GM18508 (cell line): ENCODE measurements at regions not wholly inside any gene's neighbourhood (a gene's known extent, or its start where the extent isn't known, plus 50 kb on each side); places are given as distances from the start of the nearest gene placed in this dataset.
"Not testable (repeated sequence)": the region's sequence is repeated elsewhere in the genome, so short reads cannot be mapped to it uniquely, and the experiment has no call there.

Experiments
- ATAC-seq: cut with Tn5 transposase; IDR thresholded peaks from one replicate; pipeline ENCODE4 v1.9.1; 2021; ENCODE audit warnings: moderate number of reproducible peaks; ENCODE audit not compliant: insufficient read depth, unreplicated experiment

DNA sequence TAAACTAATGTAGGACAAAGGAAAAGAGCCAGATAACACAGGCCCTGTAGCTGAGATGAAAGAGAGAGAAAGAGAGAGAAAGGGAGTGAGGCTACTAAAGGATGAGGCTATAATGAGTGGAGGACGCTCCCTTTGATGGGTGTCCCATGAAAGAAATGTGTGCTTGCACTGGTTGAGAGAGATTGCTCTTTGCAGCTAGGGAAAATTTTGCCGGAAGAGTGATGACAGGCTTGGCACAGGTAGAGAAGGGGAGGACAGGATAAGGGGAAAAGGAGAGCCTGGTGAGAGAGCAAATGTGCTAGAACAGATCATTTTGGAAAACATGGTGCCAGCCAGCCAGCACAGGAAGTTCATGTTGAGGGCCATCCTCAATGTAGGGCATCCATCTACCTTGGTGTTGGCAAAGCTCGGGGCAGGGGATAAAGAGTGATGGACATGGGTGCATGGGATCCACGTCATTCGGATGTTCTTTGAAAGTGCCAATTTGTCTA lies 248.6 kb downstream of the BTG1 start:
- ATAC-seq: no peak

DNA sequence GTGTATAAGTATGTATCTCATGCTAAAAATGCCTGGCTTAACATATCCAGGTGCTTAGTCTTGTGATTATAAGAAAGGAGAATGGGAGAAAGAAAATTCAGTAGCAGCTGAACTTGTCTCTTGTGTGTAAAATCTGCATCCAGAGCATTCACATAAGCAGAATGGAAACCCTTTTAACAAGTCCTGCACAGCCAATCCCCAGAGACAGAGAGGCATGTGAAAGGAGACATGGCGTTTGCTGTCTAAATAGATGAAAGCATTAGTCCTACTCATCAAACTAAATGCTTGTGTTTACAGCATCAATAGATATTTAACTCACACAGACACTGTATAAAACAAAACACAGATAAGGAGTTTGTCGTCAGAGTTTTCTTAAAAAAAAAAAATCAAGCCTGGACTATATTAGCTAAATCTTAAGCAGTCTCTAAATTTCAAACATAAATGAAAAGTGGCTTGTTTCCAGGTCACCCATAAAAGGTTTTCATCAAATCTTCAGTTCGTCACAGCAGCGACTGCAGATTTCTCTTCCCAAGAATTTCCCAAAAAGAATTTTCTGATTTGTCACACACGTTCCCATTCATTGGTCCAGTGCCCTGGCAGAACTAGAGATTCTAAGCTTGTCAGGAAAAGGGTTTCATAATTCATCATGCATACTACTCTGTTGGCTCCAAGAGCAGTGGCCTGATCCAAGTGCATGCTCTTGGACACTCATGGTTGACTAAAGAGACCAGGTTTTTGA lies 249.2 kb downstream of the BTG1 start:
- no peak for ATAC-seq

DNA sequence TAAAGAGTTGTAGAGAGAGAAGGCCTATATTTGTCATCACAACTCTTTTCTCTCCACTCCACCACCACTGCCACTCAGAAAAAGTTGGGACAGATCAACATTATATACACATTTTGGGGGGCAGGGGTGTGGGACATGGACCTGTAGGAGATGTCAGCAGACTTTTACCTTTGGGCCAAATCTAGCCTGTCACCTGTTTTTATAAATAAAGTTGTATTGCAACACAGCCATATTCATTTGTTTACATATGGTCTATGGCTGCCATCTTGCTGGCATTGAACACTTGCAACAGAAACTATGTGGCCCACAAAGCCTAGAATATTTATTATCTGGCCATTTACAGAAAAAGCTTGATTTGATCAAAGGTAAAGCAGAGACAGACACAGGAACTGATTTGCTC lies 250.7 kb downstream of the BTG1 start:
- ATAC-seq: no peak

DNA sequence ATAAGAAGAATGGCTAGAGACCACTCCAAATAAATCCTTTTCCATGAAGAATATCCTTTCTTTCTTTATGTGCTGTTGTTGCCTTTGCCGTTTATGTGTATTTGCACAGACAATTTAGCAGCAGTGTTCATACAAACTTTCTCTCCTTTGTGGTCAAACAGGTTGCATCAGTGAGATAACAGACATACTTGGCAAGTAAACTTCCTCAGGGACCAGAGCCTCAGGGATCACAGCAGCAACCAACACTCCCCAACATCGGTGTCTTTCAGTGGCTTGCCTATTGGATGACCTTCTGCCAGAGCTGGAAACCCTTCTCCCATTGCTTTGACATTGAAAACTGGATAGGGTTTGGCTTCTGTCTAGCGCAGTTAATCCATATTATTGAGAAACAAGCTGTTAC lies 252.2 kb downstream of the BTG1 start:
- ATAC-seq: no peak

DNA sequence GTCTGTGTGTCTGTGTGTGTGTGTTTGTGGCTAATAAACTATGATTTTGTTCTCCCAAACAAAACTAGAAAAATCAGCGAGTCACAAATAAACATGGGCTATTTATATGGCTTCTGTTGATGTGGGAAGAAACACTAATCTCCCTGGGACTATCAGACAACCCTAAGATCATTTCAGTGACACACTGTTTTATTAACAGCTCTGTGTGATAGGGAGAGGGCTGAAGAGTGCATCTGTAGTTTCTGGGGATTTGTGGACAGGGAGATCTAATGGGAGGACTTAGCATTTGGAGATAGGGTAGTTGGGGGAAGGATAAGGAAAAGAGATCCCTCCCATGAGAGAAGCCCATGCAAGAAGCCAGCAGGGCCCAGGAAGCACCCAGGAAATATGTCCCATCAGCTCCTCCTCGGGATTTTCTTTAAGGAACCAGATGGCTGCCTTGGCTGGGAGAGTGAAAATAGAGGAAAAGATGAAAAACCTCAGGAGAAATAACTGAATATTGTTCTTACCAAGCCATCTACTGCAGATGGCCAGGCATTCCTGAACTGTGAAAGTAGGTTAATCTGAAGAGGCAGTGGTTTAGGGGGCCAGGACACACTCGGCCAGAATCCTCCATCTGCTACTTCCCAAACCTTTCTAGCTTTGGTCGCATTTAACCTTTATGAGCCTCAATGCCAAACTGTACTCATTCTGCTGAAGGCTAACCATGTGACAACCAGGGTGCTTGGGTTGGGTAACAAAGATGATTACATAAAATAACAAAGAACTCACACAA lies 253.4 kb downstream of the BTG1 start:
- ATAC-seq: no peak

DNA sequence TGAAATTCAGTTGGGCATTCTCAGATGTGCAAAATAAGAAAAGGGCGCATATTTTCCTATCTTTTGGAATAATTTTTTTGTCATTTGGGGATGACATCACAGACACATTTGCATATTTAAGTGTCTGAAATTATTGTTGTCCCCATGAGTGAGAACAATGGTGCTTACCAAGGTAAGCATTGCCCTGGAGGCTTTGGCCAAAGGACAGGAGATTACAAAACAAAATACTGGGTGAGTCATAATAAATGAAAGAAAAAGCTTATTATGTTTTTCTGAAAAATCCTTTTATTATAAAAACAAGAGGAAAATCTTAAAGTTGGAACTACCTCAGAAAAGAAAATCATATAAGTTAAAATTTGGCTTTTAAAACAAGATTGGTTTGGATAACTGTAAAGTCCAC lies 254.9 kb downstream of the BTG1 start:
- no peak for ATAC-seq

DNA sequence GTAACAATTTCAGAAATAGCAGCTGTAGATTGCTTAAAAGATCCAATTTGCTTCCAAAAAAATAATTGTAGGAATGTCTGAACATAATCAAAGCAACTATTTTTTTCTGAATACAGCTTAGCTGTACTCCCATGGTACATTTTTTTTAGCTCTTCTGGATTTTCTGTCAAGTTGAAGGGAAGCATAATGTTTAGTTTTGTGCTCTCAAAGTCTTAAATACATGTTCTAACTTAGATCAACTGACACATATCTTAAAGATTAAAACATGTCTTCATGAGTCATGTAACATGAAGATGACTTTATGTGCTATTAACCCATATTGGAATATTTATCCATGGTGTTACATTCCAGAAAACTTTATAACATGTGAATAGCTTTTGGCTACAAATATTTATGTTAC lies 255.7 kb downstream of the BTG1 start:
- ATAC-seq: no peak

DNA sequence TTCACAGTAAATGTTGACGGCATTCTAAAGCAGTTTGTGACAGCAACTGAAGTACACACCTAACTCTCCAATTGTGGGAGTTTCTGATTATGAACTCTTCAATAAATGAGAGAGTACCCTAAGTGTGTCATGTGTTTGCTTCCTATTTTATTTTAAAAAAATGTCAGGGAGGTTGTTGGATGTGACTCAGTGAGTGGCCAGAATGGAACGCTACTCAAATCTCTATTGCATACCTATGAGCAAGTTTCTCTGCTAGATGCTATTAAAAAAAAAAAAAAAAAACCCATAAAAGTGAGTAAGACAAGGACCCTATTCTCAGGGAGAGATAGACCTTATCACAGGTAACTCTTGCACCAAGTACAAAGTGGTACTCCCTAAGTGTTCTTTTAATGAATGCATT lies 256.6 kb downstream of the BTG1 start:
- no peak for ATAC-seq

DNA sequence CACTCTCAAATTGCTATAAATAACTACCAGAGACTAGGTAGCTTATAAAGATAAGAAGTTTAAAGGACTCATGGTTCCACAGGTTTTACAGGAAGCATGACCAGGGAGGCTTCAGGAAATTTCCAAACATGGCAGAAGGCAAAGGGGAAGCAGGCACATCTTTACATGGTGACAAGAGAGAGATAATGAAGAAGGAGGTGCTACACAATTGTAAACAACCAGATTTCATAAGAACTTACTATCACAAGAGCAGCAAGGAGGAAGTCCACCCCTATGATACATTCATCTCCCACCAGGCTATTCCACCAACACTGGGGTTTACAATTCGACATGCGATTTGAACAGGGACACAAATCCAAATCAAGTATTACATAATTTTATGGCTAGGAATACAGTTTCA lies 257.7 kb downstream of the BTG1 start:
- no peak for ATAC-seq

DNA sequence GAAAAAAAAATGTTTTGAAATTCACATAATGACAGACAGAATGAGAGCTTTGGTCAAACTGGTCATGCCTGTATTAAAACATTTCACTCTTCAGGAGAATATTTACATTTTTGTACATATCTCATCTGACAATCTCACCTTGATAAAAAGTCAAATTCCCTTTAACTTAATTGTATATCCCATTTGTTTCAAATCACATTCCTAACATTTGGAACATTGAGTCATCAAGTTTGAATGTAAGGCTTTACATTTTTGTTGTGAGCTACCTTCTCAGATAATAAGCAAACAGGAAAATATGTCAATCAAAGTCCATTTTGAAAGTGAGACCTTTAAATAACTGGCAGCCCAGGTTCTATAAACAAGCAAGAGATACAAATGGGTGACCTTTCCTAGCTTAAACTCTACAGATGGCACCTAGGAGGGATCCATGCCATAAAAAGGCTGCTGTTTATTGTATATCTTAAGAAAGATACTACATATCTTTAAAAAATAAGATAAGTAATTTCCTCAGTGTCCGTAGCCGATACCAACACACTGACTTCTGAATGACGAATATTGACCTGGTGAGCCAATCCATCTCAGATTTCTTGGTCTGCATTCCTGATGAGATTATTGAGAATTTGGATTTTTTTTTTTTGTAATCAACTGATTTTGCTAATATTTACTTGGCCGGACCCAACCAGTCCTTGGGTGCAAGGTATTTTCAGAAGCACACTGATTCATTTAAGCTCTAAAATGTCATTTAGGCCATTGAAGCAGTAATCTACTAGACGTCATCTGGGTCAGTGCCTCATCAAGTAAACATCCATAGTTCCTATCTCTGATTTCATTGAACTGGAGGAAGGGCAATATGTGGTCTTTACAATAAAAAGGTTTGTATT lies 259.6 kb downstream of the BTG1 start:
- no peak for ATAC-seq

DNA sequence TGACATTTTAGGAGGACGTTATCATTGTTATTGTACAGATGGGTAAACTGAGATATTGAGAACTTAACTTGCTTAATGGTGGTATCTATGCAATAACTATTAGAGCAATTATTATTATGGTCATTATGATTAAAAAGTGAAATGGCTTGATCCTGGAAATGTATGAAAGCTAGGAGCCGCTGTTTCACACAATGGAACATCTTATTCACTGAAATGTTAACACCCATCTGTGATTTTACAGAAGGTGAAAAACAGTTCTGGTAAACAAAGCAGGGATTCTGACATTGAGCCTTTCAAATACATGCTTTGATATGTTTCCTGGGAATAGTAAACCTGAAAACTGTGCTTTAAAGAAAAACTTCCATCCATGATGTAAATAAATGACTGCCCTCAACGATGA lies 261.4 kb downstream of the BTG1 start:
- ATAC-seq: no peak

DNA sequence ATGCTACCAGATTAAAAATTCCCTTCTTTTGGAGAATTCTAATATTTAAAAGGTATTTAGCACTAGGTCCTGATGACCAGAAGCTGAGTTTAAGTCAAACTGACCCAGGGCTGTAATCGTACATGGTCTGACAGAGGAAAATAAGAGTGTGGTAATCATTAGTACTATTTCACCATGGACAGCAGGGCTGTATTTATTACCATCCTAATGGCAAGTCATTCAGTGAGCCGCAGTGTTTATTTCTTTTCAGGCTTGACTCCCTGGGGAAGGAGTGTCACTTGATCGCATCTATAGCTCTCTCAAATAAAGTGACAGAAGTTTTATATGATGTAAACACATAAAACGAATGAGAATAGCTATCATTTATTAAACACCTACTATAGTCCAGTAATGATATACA lies 261.8 kb downstream of the BTG1 start:
- no peak for ATAC-seq

DNA sequence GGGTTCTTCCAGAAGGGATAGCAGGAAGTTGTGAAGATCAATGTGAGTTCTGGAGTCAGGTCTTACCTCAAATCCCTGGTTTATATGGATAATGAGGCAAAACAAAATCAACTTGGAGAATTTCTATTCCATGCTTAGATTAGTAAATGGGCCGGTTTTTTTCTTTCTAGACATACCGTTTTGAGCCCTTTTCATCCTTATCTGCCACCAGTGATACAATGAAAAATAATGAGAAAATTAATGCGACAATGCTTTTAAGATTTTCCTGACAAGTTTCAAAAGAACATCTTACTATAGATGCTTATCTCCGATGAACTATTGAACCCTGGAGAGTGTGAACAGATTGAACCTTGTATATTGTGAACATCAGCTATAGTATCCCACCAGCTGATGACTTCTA lies 262.7 kb downstream of the BTG1 start:
- ATAC-seq: no peak

DNA sequence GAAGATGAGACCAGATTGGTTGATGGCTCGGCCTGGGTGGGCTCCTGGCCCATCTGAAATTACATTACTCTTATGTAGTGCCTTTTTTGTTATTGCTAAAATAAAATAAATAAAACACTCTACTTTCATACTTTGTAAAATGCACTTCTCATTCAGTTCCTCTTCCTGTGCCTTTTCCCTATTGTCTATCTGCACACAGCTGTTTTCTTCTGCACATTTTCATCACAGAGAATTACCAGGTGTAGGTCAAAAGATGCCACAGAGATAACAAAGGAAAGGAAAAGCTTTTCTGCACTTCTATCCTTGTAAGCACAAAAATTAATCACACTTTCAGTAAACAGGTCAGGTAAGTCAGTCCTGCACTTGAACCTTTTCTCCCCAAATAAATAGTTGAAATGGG lies 265.1 kb downstream of the BTG1 start:
- ATAC-seq: no peak

DNA sequence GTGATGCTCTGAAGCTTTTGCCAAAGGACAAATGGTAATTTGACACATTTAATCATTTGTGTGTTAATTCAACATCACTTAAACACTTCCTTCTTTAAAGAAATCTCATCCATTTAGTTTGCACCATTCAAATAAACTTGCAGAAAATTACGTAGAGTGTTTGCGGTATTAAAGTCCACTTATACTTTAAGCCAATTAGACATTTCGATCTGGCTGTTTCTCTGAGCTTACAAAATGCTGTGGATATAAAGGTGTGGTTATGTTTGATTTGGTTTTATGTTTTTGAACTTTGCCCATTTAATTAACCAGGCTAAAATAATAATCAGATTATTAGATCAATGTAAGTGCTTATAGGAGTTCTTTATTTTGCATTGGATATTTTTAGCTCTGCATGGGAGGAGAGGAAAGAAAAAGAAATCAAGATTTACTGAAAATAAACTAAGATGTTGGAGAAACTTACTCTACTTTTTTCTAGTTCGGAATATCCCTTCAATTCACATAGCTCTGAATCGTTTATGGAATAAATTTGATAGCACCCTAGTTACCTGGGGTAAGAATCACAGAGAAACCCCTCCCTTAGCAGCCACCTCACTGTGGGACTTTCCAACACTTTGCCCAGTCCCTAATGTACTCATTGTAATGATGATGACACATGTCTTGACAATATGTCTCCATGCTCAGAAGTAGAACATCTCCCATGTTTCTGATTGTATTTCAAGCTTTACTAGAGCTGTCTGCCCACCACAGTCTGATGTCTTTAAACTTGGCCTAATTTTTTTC lies 268.0 kb downstream of the BTG1 start:
- ATAC-seq: no peak

DNA sequence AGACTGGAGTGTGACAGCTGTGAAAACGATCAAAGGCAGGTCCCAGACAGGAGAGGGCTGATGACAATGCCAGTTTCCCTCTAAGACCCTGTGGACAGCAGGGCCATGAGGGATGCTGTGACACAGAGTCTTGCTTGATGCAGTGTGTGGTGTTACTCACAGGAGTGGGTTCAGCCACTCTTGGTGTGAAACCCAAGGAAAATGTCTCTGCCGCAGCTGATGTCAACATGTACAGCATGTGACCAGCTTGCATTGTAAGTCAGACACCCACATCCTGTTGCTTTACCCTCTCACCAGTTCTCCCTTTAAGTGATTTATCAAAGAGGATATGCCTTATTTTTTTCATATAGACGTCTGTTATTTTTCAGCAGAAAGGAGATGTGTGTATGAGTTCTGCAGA lies 268.6 kb downstream of the BTG1 start:
- peak; percentile 90 for ATAC-seq

DNA sequence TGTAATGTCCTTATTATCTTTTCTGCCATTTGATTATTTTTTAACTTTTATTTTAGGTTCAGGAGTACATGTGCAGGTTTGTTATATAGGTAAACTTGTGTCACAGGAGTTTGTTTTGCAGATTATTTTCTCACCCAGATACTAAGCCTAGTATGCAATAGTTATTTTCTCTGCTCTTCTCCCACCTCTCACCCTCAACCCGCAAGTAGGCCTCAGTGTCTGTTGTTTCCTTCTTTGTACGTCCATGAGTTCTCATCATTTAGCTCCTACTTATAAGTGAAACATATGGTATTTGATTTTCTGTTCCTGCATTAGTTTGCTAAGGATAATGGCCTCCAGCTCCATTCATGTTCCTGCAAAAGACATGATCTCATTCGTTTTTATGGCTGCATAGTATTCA lies 270.0 kb downstream of the BTG1 start:
- ATAC-seq: not testable (repeated sequence)

DNA sequence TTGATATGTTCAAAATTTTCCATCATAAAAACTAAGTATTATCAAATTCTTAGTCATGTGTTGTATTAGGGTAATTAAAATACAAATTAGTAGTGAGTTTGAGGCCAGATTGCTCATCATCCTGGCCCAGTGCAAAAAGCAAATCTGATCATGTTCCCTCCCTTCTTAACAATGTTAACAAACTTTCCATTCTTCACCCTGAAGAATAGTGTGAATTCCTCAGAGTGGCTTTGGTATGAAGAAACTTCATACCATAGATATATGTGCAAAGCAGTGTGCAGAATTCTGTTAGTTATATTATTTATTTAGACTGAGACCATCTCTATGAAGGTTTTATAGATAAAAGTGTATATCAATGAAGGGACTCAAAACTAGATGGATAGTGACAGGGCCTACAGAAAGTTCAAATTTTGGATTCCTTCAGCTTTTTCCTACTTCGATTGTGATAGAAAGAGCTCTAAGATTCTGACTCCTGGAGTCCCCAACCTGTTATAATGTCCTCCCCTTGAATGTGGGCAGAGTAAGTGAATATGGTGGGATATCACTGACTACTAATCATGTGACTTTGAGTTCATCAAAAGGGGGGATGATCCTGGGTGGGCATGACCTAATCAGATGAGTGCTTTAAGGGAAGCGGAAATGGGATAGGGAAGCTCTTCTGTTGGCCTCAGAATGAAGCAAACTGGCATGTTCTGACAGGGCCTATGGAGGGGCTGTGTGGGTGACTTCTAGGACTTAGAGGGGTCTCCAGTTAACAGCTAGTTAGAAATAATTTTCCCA lies 271.4 kb downstream of the BTG1 start:
- no peak for ATAC-seq

DNA sequence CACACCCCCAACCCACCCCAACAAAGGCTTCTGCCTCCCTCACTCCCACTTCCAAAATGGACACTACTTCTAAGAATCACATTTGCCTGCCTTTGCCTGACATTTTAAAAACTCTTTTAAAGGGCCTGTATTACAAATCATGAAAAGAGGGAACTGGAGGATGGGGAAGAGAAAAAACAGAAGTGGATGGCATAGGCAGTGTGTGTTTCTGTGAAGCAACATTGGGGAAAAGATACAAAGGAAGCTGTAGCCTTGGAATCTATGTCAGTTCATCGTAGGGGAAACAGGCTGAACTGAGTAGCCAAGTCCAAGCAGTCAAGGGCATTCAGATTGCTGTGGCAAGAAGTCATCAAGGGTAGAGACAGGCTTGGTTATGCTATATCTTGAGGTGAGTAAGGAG lies 273.9 kb downstream of the BTG1 start:
- ATAC-seq: no peak
